ENCODE measurements at regions not wholly inside any gene's neighbourhood (a gene's known extent, or its start where the extent isn't known, plus 50 kb on each side); places are given as distances from the start of the nearest gene placed in this dataset.

GRCh38 chr9:99305124-99305523 lies 83.0 kb downstream of the SEC61B start (continued):
- TF ChIP-seq, protein P1, sequence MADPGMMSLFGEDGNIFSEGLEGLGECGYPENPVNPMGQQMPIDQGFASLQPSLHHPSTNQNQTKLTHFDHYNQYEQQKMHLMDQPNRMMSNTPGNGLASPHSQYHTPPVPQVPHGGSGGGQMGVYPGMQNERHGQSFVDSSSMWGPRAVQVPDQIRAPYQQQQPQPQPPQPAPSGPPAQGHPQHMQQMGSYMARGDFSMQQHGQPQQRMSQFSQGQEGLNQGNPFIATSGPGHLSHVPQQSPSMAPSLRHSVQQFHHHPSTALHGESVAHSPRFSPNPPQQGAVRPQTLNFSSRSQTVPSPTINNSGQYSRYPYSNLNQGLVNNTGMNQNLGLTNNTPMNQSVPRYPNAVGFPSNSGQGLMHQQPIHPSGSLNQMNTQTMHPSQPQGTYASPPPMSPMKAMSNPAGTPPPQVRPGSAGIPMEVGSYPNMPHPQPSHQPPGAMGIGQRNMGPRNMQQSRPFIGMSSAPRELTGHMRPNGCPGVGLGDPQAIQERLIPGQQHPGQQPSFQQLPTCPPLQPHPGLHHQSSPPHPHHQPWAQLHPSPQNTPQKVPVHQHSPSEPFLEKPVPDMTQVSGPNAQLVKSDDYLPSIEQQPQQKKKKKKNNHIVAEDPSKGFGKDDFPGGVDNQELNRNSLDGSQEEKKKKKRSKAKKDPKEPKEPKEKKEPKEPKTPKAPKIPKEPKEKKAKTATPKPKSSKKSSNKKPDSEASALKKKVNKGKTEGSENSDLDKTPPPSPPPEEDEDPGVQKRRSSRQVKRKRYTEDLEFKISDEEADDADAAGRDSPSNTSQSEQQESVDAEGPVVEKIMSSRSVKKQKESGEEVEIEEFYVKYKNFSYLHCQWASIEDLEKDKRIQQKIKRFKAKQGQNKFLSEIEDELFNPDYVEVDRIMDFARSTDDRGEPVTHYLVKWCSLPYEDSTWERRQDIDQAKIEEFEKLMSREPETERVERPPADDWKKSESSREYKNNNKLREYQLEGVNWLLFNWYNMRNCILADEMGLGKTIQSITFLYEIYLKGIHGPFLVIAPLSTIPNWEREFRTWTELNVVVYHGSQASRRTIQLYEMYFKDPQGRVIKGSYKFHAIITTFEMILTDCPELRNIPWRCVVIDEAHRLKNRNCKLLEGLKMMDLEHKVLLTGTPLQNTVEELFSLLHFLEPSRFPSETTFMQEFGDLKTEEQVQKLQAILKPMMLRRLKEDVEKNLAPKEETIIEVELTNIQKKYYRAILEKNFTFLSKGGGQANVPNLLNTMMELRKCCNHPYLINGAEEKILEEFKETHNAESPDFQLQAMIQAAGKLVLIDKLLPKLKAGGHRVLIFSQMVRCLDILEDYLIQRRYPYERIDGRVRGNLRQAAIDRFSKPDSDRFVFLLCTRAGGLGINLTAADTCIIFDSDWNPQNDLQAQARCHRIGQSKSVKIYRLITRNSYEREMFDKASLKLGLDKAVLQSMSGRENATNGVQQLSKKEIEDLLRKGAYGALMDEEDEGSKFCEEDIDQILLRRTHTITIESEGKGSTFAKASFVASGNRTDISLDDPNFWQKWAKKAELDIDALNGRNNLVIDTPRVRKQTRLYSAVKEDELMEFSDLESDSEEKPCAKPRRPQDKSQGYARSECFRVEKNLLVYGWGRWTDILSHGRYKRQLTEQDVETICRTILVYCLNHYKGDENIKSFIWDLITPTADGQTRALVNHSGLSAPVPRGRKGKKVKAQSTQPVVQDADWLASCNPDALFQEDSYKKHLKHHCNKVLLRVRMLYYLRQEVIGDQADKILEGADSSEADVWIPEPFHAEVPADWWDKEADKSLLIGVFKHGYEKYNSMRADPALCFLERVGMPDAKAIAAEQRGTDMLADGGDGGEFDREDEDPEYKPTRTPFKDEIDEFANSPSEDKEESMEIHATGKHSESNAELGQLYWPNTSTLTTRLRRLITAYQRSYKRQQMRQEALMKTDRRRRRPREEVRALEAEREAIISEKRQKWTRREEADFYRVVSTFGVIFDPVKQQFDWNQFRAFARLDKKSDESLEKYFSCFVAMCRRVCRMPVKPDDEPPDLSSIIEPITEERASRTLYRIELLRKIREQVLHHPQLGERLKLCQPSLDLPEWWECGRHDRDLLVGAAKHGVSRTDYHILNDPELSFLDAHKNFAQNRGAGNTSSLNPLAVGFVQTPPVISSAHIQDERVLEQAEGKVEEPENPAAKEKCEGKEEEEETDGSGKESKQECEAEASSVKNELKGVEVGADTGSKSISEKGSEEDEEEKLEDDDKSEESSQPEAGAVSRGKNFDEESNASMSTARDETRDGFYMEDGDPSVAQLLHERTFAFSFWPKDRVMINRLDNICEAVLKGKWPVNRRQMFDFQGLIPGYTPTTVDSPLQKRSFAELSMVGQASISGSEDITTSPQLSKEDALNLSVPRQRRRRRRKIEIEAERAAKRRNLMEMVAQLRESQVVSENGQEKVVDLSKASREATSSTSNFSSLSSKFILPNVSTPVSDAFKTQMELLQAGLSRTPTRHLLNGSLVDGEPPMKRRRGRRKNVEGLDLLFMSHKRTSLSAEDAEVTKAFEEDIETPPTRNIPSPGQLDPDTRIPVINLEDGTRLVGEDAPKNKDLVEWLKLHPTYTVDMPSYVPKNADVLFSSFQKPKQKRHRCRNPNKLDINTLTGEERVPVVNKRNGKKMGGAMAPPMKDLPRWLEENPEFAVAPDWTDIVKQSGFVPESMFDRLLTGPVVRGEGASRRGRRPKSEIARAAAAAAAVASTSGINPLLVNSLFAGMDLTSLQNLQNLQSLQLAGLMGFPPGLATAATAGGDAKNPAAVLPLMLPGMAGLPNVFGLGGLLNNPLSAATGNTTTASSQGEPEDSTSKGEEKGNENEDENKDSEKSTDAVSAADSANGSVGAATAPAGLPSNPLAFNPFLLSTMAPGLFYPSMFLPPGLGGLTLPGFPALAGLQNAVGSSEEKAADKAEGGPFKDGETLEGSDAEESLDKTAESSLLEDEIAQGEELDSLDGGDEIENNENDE (IDR thresholded peaks at IDR 0.05; ENCODE audit: insufficient replicate concordance, low read length) = no peak
- TF ChIP-seq GABPA (IDR thresholded peaks at IDR 0.05; ENCODE audit: borderline replicate concordance, insufficient read depth, low read length) = no peak
- no peak for TF ChIP-seq ZNF274 (IDR thresholded peaks at IDR 0.05; ENCODE audit: borderline replicate concordance, extremely low read depth, low read length)
- TF ChIP-seq POLR2A (IDR thresholded peaks at IDR 0.05; ENCODE audit: control extremely low read depth in 1 of 2, low read depth in 2 of 2, low read length in 2 of 2) = no peak
- no peak for TF ChIP-seq SIN3A (conservative IDR thresholded peaks at IDR 0.05 in 1 of 2, IDR thresholded peaks at IDR 0.05 in 1 of 2; ENCODE audit: low read depth in 1 of 2, low read length in 2 of 2)
- no peak for TF ChIP-seq ASH2L (IDR thresholded peaks at IDR 0.05; ENCODE audit: low read length)
- no peak for TF ChIP-seq CTCF (IDR thresholded peaks at IDR 0.05; ENCODE audit: control extremely low read depth in 1 of 3, insufficient read depth in 1 of 3, low read depth in 1 of 3, low read length in 3 of 3)
- TF ChIP-seq FOSL1 (IDR thresholded peaks at IDR 0.05; ENCODE audit: insufficient read depth, low read depth, low read length) = no peak
- no peak for TF ChIP-seq CTBP2 (IDR thresholded peaks at IDR 0.05; ENCODE audit: borderline replicate concordance, insufficient read depth, insufficient read length, low read length)
